A549 (cell line): ENCODE measurements at regions not wholly inside any gene's neighbourhood (a gene's known extent, or its start where the extent isn't known, plus 50 kb on each side); places are given as distances from the start of the nearest gene placed in this dataset.

ENCODE experiments used
- ATAC-seq, 2 experiments: fragments of 200-7000 bp in 1 of 2; fragments of >200 bp in 1 of 2; cut with Nextera tagmentation in 1 of 2; cut with Tn5 transposase in 1 of 2; 3 replicates each; pipeline versions ENCODE4 v1.8.0 to v1.9.1; 2018 to 2020; ENCODE audit warnings: mild to moderate bottlenecking in 1 of 2, moderate library complexity in 1 of 2
- CTCF ChIA-PET: fragments of 300-600 bp; sonication (Branson Sonifier 250); formaldehyde crosslinking; extraction: SDS; loops from one replicate; lab custom pipeline; 2021; ENCODE audit warnings: antibody characterized with exemption, inconsistent platforms; lab: Yijun Ruan, JAX
- POLR2A ChIA-PET: fragments of 350-600 bp; formaldehyde crosslinking; extraction: SDS; loops from one replicate; lab custom pipeline; 2021; ENCODE audit warnings: antibody characterized with exemption, inconsistent platforms; lab: Yijun Ruan, JAX
- DNase-seq, 2 experiments: peaks; one replicate each; pipeline versions ENCODE4 v3.0.0 to v3.0.0-alpha.2; 2011 to 2016; ENCODE audit warnings: low read depth in 1 of 2, low spot score in 1 of 2
- FAIRE-seq: peaks from 2 replicates; lab custom pipeline; 2011; peaks lifted over from hg19 to GRCh38; lab: Jason Lieb, UNC
- H3K27ac ChIP-seq, 2 experiments: fragments of >200 bp; sonication (Bioruptor Twin); formaldehyde crosslinking; 3 replicates each; pipeline ENCODE4 v1.5.1; 2016 to 2017
- H3K4me1 ChIP-seq: fragments of >200 bp; sonication (Bioruptor Twin); formaldehyde crosslinking; 3 replicates; pipeline ENCODE4 v1.6.1; 2016
- H3K4me2 ChIP-seq: fragments of >200 bp; sonication (Bioruptor Twin); formaldehyde crosslinking; 3 replicates; pipeline ENCODE4 v1.6.1; 2016
- H3K4me3 ChIP-seq: fragments of >200 bp; sonication (Bioruptor Twin); formaldehyde crosslinking; 3 replicates; pipeline ENCODE4 v1.5.1; 2016
- H3K9me3 ChIP-seq: fragments of >200 bp; sonication (Bioruptor Twin); formaldehyde crosslinking; 3 replicates; pipeline ENCODE4 v1.6.1; 2016
- BHLHE40 ChIP-seq: IDR thresholded peaks from 2 replicates; pipeline ENCODE4 v1.6.1; 2012; ENCODE audit warnings: low read depth, low read length, inconsistent platforms
- CBX2 ChIP-seq: fragments of 200-600 bp; sonication (generic); IDR thresholded peaks from 2 replicates; pipeline ENCODE4 v1.6.1; 2016; ENCODE audit warnings: low read depth, mild to moderate bottlenecking, borderline replicate concordance
- CHD4 ChIP-seq: fragments of 200-600 bp; sonication (generic); IDR thresholded peaks from 2 replicates; pipeline ENCODE4 v1.6.1; 2016; ENCODE audit warnings: antibody characterized with exemption, mild to moderate bottlenecking, borderline replicate concordance
- EP300 ChIP-seq, 2 experiments: fragments of >200 bp; sonication (Bioruptor Twin); formaldehyde crosslinking; IDR thresholded peaks; 2 replicates in 1 of 2; 3 replicates in 1 of 2; pipeline ENCODE4 v1.6.1; 2016 to 2017
- FOSB ChIP-seq: fragments of 250-450 bp; sonication (Bioruptor Pico); IDR thresholded peaks from 2 replicates; pipeline ENCODE4 v1.5.0; 2020; ENCODE audit warnings: mild to moderate bottlenecking, moderate library complexity
- FOSL2 ChIP-seq, 2 experiments: fragments of 450-650 bp in 1 of 2; fragments of >200 bp in 1 of 2; sonication (Bioruptor Twin) in 1 of 2; formaldehyde crosslinking; IDR thresholded peaks; 2 replicates each; pipeline versions ENCODE4 v1.5.0 to v1.6.1; 2016 to 2020; ENCODE audit warnings: mild to moderate bottlenecking in 1 of 2, moderate library complexity in 1 of 2
- HMGXB4 ChIP-seq: fragments of 250-450 bp; sonication (Bioruptor Pico); IDR thresholded peaks from 2 replicates; pipeline ENCODE4 v1.5.0; 2021; ENCODE audit warnings: mild to moderate bottlenecking, moderate library complexity, borderline replicate concordance
- HOXA7 ChIP-seq: fragments of 250-450 bp; sonication (Bioruptor Pico); IDR thresholded peaks from 2 replicates; pipeline ENCODE4 v1.5.0; 2020; ENCODE audit warnings: mild to moderate bottlenecking, moderate library complexity
- MAFK ChIP-seq: fragments of 450-650 bp; IDR thresholded peaks from 2 replicates; pipeline ENCODE4 v1.6.1; 2014; ENCODE audit not compliant: partially characterized antibody
- NPAS2 ChIP-seq: fragments of 250-450 bp; sonication (Bioruptor Pico); IDR thresholded peaks from 2 replicates; pipeline ENCODE4 v1.8.0; 2022; ENCODE audit warnings: mild to moderate bottlenecking, moderate library complexity, borderline replicate concordance
- NR3C1 ChIP-seq: fragments of >200 bp; sonication (Bioruptor Twin); formaldehyde crosslinking; IDR thresholded peaks from 3 replicates; pipeline ENCODE4 v1.6.1; 2017
- POLR2A ChIP-seq: IDR thresholded peaks from 2 replicates; pipeline ENCODE4 v1.6.1; 2012; ENCODE audit warnings: mild to moderate bottlenecking, low read length
- RAD21 ChIP-seq, 2 experiments: fragments of >200 bp in 1 of 2; sonication (Bioruptor Twin) in 1 of 2; formaldehyde crosslinking in 1 of 2; IDR thresholded peaks in 1 of 2; conservative IDR thresholded peaks in 1 of 2; 2 replicates in 1 of 2; 3 replicates in 1 of 2; pipeline ENCODE4 v1.6.1; 2012 to 2018; ENCODE audit warnings: inconsistent platforms in 1 of 2
- TP53 ChIP-seq: fragments of 250-450 bp; sonication (Bioruptor Pico); IDR thresholded peaks from 2 replicates; pipeline ENCODE4 v1.5.0; 2021; ENCODE audit warnings: mild to moderate bottlenecking, moderate library complexity
- USF2 ChIP-seq: fragments of 450-650 bp; IDR thresholded peaks from 2 replicates; pipeline ENCODE4 v1.6.1; 2014; ENCODE audit warnings: antibody characterized with exemption
- WGBS: methylation state at CpG from one replicate; pipeline ENCODE4 v1.1.6; 2017; ENCODE audit errors: missing lambda C conversion rate; 5-methylcytosine and 5-hydroxymethylcytosine counted together
- TF ChIP-seq, protein P1 (sequence below): fragments of >200 bp; sonication (Bioruptor Twin); formaldehyde crosslinking; IDR thresholded peaks from 3 replicates; pipeline ENCODE4 v1.6.1; 2016
- TF ChIP-seq, protein P2 (sequence below): IDR thresholded peaks from 2 replicates; pipeline ENCODE4 v1.6.1; 2012
- TF ChIP-seq, protein P3 (sequence below): fragments of >200 bp; sonication (Bioruptor Twin); formaldehyde crosslinking; IDR thresholded peaks from 2 replicates; pipeline ENCODE4 v1.6.1; 2016

- TF ChIP-seq, protein P1, sequence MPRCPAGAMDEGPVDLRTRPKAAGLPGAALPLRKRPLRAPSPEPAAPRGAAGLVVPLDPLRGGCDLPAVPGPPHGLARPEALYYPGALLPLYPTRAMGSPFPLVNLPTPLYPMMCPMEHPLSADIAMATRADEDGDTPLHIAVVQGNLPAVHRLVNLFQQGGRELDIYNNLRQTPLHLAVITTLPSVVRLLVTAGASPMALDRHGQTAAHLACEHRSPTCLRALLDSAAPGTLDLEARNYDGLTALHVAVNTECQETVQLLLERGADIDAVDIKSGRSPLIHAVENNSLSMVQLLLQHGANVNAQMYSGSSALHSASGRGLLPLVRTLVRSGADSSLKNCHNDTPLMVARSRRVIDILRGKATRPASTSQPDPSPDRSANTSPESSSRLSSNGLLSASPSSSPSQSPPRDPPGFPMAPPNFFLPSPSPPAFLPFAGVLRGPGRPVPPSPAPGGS, result no peak
- no peak for TF ChIP-seq HMGXB4 (CRISPR knock-in tag)
- no peak for TF ChIP-seq CHD4
- no peak for TF ChIP-seq FOSB (CRISPR knock-in tag)
Observed at GRCh38 chr2:42109959-42110640, 59.1 kb upstream of the EML4 start (continued).

DNA sequence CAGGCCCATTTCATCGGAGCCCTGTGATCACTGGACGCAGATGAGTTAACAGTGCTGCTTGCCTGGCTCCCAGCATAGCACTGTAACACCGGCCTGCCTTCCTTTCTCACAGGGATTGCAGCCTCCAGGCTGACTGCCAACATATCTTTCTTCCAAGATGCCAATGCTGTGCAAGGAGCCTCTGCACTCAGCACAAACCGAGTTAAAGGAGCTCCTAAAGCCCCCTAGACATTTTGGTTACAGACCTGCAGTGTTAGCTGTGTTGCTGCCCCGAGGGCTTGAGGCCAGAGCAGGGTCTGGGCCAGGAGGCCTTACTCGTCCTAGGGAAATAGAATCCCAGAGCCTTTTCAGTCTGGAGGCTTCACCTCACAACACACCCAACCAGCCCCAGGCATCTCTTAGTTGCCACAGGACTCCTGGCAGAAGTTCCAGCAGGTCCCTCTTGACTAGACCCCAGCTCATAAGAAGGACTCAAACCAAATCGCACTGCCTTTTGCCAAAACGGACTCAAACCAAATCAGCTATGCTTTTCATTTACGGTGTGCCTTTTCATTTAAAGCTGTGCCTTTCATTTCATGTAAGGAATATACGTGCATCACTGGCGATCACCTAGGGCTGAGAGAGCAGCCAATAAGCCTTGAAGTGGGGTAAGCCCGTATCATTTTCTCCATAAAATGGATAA lies 58.4 kb upstream of the EML4 start:
- ATAC-seq (peak; percentile 63 to 70; a peak in 4 of 6 replicates), DNase-seq (no peak), FAIRE-seq (no peak)
- TF ChIP-seq BHLHE40, result no peak
- no peak for TF ChIP-seq FOSL2 (IDR thresholded peaks at IDR 0.05)
- no peak for TF ChIP-seq FOSL2 (CRISPR knock-in tag; IDR thresholded peaks at IDR 0.05)
- no peak for TF ChIP-seq TP53 (CRISPR knock-in tag)
- TF ChIP-seq, protein P2, sequence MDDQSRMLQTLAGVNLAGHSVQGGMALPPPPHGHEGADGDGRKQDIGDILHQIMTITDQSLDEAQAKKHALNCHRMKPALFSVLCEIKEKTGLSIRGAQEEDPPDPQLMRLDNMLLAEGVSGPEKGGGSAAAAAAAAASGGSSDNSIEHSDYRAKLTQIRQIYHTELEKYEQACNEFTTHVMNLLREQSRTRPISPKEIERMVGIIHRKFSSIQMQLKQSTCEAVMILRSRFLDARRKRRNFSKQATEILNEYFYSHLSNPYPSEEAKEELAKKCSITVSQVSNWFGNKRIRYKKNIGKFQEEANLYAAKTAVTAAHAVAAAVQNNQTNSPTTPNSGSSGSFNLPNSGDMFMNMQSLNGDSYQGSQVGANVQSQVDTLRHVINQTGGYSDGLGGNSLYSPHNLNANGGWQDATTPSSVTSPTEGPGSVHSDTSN, result no peak
- ChIA-PET POLR2A (no interaction called here), CTCF (interaction anchor here (0.8 kb wide), 1 partner anchor 13 kb away, joined by 3 read pairs; no protein-coding TSS in a partner anchor)
- H3K4me2 ChIP-seq, result 0 out of 3 replicates have a peak overlapping the region, but pooled peaks have one; percentile 5
- H3K4me3 ChIP-seq, result no peak overlapping the region
- H3K9me3 ChIP-seq, result no peaks in the 10 kb centered on the region
- peaks cover 21% of the 10 kb centered on the region for H3K4me1 ChIP-seq
- peak overlapping the region in 1 of 2 experiments; percentile 56; a peak in 3 of 6 replicates for H3K27ac ChIP-seq
- 68% methylated on average over 12 of the region's 12 CpGs for WGBS

DNA sequence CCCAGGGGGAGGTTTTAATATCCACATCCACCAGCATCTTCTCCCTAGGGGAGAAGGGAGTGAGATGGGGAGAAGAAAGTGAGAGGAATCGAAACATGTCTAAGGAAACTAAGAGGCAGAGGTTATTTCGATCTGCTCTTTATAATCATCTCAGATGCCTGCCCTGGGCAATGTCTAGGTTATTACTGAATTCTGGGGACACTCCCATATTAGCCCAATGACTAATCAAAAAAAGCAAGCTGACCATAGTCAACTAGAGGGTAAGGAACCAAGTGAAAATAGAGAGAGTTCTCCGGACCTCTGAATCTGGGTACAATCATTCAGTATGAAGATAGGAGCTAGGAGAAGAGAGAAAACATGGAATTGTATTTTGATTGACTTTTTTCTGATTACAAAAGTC lies 56.7 kb upstream of the EML4 start:
- Histone ChIP-seq H3K4me2 (peak overlapping the region; percentile 45), H3K4me3 (no peak overlapping the region), H3K4me1 (peaks cover 38% of the 10 kb centered on the region), H3K27ac (peak overlapping the region; percentile 52 to 76), H3K9me3 (no peaks in the 10 kb centered on the region)
- WGBS, result 44% methylated on average over 3 of the region's 3 CpGs
- TF ChIP-seq MAFK (peak; percentile 35), HOXA7 (CRISPR knock-in tag) (no peak), CBX2 (no peak)
- TF ChIP-seq, protein P1, result no peak
- CTCF ChIA-PET, result interaction anchor here (1.2 to 2.3 kb wide), 3 partner anchors 13 to 259 kb away, joined by 3 to 16 read pairs (median 9); no protein-coding TSS in a partner anchor
- ATAC-seq, result peak in 1 of 2 experiments; percentile 51; a peak in 3 of 6 replicates
- POLR2A ChIA-PET, result no interaction called here
- FAIRE-seq, result no peak
- no peak for DNase-seq

- ChIA-PET CTCF (interaction anchor here (0.7 to 2.4 kb wide), 8 partner anchors 12 to 260 kb away, joined by 3 to 16 read pairs (median 6); no protein-coding TSS in a partner anchor), POLR2A (no interaction called here)
- Histone ChIP-seq H3K27ac (no peak overlapping the region), H3K4me1 (peaks cover 48% of the 10 kb centered on the region), H3K4me3 (no peak overlapping the region), H3K9me3 (no peaks in the 10 kb centered on the region), H3K4me2 (no peak overlapping the region)
- no peak for DNase-seq
- ATAC-seq, result no peak
- 95% methylated on average over 6 of the region's 6 CpGs for WGBS
- FAIRE-seq, result no peak
- TF ChIP-seq USF2 (no peak), EP300 (IDR thresholded peaks at IDR 0.05) (no peak), RAD21 (conservative IDR thresholded peaks at IDR 0.05 in 1 of 2, IDR thresholded peaks at IDR 0.05 in 1 of 2) (no peak), CBX2 (no peak), MAFK (no peak), POLR2A (no peak), NPAS2 (CRISPR knock-in tag) (no peak), NR3C1 (no peak)
- TF ChIP-seq, protein P3, sequence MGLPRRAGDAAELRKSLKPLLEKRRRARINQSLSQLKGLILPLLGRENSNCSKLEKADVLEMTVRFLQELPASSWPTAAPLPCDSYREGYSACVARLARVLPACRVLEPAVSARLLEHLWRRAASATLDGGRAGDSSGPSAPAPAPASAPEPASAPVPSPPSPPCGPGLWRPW, result no peak
- TF ChIP-seq, protein P2, result no peak
Observed at GRCh38 chr2:42113452-42113851, 55.7 kb upstream of the EML4 start.
